Left kidney (tissue), 1 donor: ENCODE measurements at regions not wholly inside any gene's neighbourhood (a gene's known extent, or its start where the extent isn't known, plus 50 kb on each side); places are given as distances from the start of the nearest gene placed in this dataset.
"Not testable (repeated sequence)": the region's sequence is repeated elsewhere in the genome, so short reads cannot be mapped to it uniquely, and the experiment has no call there.

Experiments
- DNase-seq: peaks from one replicate; pipeline ENCODE4 v3.0.0-alpha.2; 2013

- DNase-seq = no peak
These were observed 50.4 kb upstream of the FMOD start for GRCh38 chr1:203401199-203401877.

GRCh38 chr1:203402152-203402551 lies 51.2 kb upstream of the FMOD start:
- DNase-seq = no peak

GRCh38 chr1:203402629-203403337 lies 51.9 kb upstream of the FMOD start:
- DNase-seq = peak; percentile 53

- DNase-seq = no peak
These were observed 52.7 kb upstream of the FMOD start for GRCh38 chr1:203403586-203403985.

GRCh38 chr1:203404546-203404945 lies 53.6 kb upstream of the FMOD start:
- no peak for DNase-seq

- DNase-seq = no peak
These were observed 54.9 kb upstream of the FMOD start for GRCh38 chr1:203405703-203406438.

- DNase-seq = no peak
These were observed 55.6 kb upstream of the FMOD start for GRCh38 chr1:203406446-203407045.

GRCh38 chr1:203407296-203407695 lies 56.4 kb upstream of the FMOD start:
- no peak for DNase-seq

- no peak for DNase-seq
These were observed 57.9 kb upstream of the FMOD start for GRCh38 chr1:203408486-203409481.

GRCh38 chr1:203410182-203410900 lies 59.4 kb upstream of the FMOD start:
- no peak for DNase-seq

GRCh38 chr1:203411431-203411830 lies 60.5 kb upstream of the FMOD start:
- DNase-seq = not testable (repeated sequence)

- DNase-seq = no peak
These were observed 56.0 kb upstream of the PRELP start for GRCh38 chr1:203419558-203419957.

GRCh38 chr1:203420263-203420662 lies 55.3 kb upstream of the PRELP start:
- no peak for DNase-seq

GRCh38 chr1:203421246-203421645 lies 54.4 kb upstream of the PRELP start:
- no peak for DNase-seq

- no peak for DNase-seq
These were observed 53.5 kb upstream of the PRELP start for GRCh38 chr1:203422116-203422515.

GRCh38 chr1:203422656-203423055 lies 53.0 kb upstream of the PRELP start:
- no peak for DNase-seq

GRCh38 chr1:203424285-203424684 lies 51.3 kb upstream of the PRELP start:
- DNase-seq = no peak

- no peak for DNase-seq
These were observed 50.5 kb upstream of the PRELP start for GRCh38 chr1:203424861-203425662.

GRCh38 chr1:203425663-203425975 lies 50.0 kb upstream of the PRELP start:
- no peak for DNase-seq
